Hepatocyte (in vitro differentiated cells): ENCODE measurements at regions not wholly inside any gene's neighbourhood (a gene's known extent, or its start where the extent isn't known, plus 50 kb on each side); places are given as distances from the start of the nearest gene placed in this dataset.

ENCODE experiments used
- DNase-seq: peaks from one replicate; pipeline ENCODE4 v3.0.0-alpha.2; 2016; ENCODE audit warnings: low spot score
- H2AFZ ChIP-seq: fragments of 200-600 bp; sonication (generic); 2 replicates; pipeline ENCODE4 v1.6.0; 2016; ENCODE audit warnings: antibody characterized with exemption, mild to moderate bottlenecking
- H3K27ac ChIP-seq: fragments of 200-600 bp; sonication (generic); 2 replicates; pipeline ENCODE4 v1.5.1; 2016; ENCODE audit warnings: mild to moderate bottlenecking
- H3K27me3 ChIP-seq: fragments of 200-600 bp; sonication (generic); 2 replicates; pipeline ENCODE4 v1.6.1; 2016
- H3K36me3 ChIP-seq: fragments of 200-600 bp; sonication (generic); replicated peaks from 2 replicates; pipeline ENCODE4 v1.5.1; 2016; ENCODE audit warnings: low read depth; ENCODE audit not compliant: insufficient read depth
- H3K4me1 ChIP-seq: fragments of 200-600 bp; sonication (generic); 2 replicates; pipeline ENCODE4 v1.5.1; 2016; ENCODE audit warnings: mild to moderate bottlenecking, moderate library complexity; ENCODE audit not compliant: insufficient read depth
- H3K4me2 ChIP-seq: fragments of 200-600 bp; sonication (generic); 2 replicates; pipeline ENCODE4 v1.6.0; 2016
- H3K4me3 ChIP-seq: fragments of 200-600 bp; sonication (generic); 2 replicates; pipeline ENCODE4 v1.5.1; 2016; ENCODE audit warnings: mild to moderate bottlenecking
- H3K79me2 ChIP-seq: fragments of 200-600 bp; sonication (generic); 2 replicates; pipeline ENCODE4 v1.6.0; 2017; ENCODE audit warnings: mild to moderate bottlenecking
- H3K9me2 ChIP-seq: fragments of 200-600 bp; sonication (generic); replicated peaks from 2 replicates; pipeline ENCODE4 v1.6.0; 2017; ENCODE audit warnings: mild to moderate bottlenecking; ENCODE audit not compliant: insufficient read depth
- H3K9me3 ChIP-seq: fragments of 200-600 bp; sonication (generic); 2 replicates; pipeline ENCODE4 v1.5.1; 2016; ENCODE audit warnings: low read depth, mild to moderate bottlenecking
- H4K20me1 ChIP-seq: fragments of 200-600 bp; sonication (generic); 2 replicates; pipeline ENCODE4 v1.6.0; 2016; ENCODE audit warnings: mild to moderate bottlenecking; ENCODE audit not compliant: insufficient read depth, poor library complexity, severe bottlenecking
- CTCF ChIP-seq: fragments of 200-600 bp; sonication (generic); IDR thresholded peaks from 2 replicates; pipeline ENCODE4 v1.5.1; 2016; ENCODE audit warnings: antibody characterized with exemption, mild to moderate bottlenecking; ENCODE audit not compliant: poor library complexity
- EZH2 ChIP-seq: fragments of 200-600 bp; sonication (generic); IDR thresholded peaks from 2 replicates; pipeline ENCODE4 v1.6.1; 2016; ENCODE audit warnings: antibody characterized with exemption, mild to moderate bottlenecking, borderline replicate concordance
- EZH2phosphoT487 ChIP-seq: fragments of 200-600 bp; sonication (generic); IDR thresholded peaks from one replicate; pipeline ENCODE4 v1.6.1; 2018; ENCODE audit warnings: antibody characterized with exemption, mild to moderate bottlenecking, low read depth, moderate library complexity; ENCODE audit not compliant: unreplicated experiment, severe bottlenecking
- WGBS: methylation state at CpG from one replicate; pipeline ENCODE4 v1.1.6; 2016; ENCODE audit warnings: low lambda C conversion rate; ENCODE audit errors: missing lambda C conversion rate; 5-methylcytosine and 5-hydroxymethylcytosine counted together

- no peak overlapping the region for H3K4me3 ChIP-seq
- no peak overlapping the region for H2AFZ ChIP-seq
- no peaks in the 10 kb centered on the region for H3K27me3 ChIP-seq
- H3K9me2 ChIP-seq = no peaks in the 10 kb centered on the region
- DNase-seq = no peak
- no peaks in the 10 kb centered on the region for H3K79me2 ChIP-seq
- H3K27ac ChIP-seq = no peak overlapping the region
- WGBS = 69% methylated on average over 3 of the region's 3 CpGs
- no peaks in the 10 kb centered on the region for H3K9me3 ChIP-seq
- no peaks in the 10 kb centered on the region for H4K20me1 ChIP-seq
- no peak for TF ChIP-seq EZH2phosphoT487
- no peak for TF ChIP-seq CTCF
- no peak for TF ChIP-seq EZH2
- no peak overlapping the region for H3K4me2 ChIP-seq
- no peaks in the 10 kb centered on the region for H3K4me1 ChIP-seq
- no peaks in the 10 kb centered on the region for H3K36me3 ChIP-seq
Observed at GRCh38 chr2:145304501-145304900, 784.6 kb upstream of the ZEB2 start.

DNA sequence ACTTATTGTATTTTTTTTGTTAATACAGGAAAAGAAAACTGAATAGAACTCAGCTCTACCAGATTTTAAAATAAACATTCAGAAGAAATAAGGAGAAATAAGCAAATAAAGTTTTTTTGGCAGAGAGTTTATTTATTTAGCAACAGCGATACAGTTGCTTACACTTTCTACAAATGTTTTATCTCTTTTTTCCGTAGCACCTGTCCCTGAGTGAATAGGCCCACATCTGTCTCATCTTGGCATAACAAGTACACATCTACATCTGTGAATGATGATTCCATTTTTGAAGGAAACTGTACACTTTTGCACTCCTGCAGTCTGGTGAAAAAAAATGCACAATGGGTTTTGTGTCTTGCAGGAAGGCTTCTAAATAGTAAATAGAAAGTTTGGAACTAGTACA, 783.6 kb upstream of the ZEB2 start:
- no peak overlapping the region for H2AFZ ChIP-seq
- no peak for DNase-seq
- no peaks in the 10 kb centered on the region for H3K9me2 ChIP-seq
- H3K9me3 ChIP-seq = no peaks in the 10 kb centered on the region
- H3K27me3 ChIP-seq = no peaks in the 10 kb centered on the region
- H3K27ac ChIP-seq = no peak overlapping the region
- no peaks in the 10 kb centered on the region for H3K4me1 ChIP-seq
- H4K20me1 ChIP-seq = no peaks in the 10 kb centered on the region
- no peaks in the 10 kb centered on the region for H3K79me2 ChIP-seq
- H3K4me2 ChIP-seq = no peak overlapping the region
- no peak overlapping the region for H3K4me3 ChIP-seq
- TF ChIP-seq EZH2phosphoT487 = no peak
- no peak for TF ChIP-seq CTCF
- 46% methylated on average over 2 of the region's 2 CpGs for WGBS
- no peaks in the 10 kb centered on the region for H3K36me3 ChIP-seq

DNA sequence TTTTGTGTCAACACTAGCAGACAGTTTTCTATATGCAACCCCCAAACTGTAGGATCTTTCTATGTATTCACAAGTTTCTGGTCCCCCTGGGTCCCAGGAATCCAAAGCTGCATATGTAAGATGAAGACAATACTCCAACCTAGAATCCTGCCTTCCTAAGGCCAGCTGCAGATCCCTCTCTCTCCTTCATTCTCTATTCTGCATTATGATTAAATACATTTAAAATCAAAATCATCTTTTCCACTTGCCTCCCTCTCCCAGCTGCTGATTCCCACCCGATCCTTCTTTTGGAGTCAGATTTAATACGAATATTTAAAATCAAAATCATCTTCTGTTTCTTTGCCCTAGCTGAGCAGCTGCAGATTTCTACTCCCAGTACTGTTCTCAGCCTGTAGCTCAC, 783.0 kb upstream of the ZEB2 start:
- Histone ChIP-seq H3K4me1 (no peaks in the 10 kb centered on the region), H2AFZ (no peak overlapping the region), H3K9me2 (no peaks in the 10 kb centered on the region), H3K9me3 (no peaks in the 10 kb centered on the region), H3K4me3 (no peak overlapping the region), H3K27me3 (no peaks in the 10 kb centered on the region), H3K79me2 (no peaks in the 10 kb centered on the region), H4K20me1 (no peaks in the 10 kb centered on the region), H3K4me2 (no peak overlapping the region), H3K27ac (no peak overlapping the region), H3K36me3 (no peaks in the 10 kb centered on the region)
- DNase-seq = no peak
- WGBS = 83% methylated on average over 2 of the region's 2 CpGs
- TF ChIP-seq EZH2phosphoT487 (no peak), CTCF (no peak), EZH2 (no peak)

DNA sequence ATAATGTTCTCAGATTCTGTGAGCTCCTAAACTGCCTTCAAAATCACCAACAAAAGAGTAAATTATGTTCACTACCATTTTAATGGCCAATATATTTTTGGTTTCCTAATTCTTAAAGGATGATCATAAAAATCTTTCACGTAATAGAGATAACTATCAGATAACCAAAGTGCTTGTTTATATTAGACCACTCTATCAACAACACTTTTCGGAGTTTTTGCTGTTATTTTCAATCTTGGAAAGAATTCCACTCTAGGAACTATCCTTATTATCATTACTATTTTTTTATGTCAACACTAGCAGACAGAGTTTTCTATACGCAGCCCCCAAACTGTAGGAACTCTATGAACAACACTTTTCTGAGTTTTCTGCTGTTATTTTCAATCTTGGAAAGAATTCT, 782.5 kb upstream of the ZEB2 start:
- TF ChIP-seq CTCF (no peak), EZH2phosphoT487 (no peak), EZH2 (no peak)
- H3K4me1 ChIP-seq = no peaks in the 10 kb centered on the region
- DNase-seq = no peak
- 73% methylated on average over 3 of the region's 3 CpGs for WGBS
- no peaks in the 10 kb centered on the region for H4K20me1 ChIP-seq
- H3K27ac ChIP-seq = no peak overlapping the region
- H3K36me3 ChIP-seq = no peaks in the 10 kb centered on the region
- H3K9me2 ChIP-seq = no peaks in the 10 kb centered on the region
- H3K27me3 ChIP-seq = no peaks in the 10 kb centered on the region
- H3K4me3 ChIP-seq = no peak overlapping the region
- no peak overlapping the region for H3K4me2 ChIP-seq
- no peaks in the 10 kb centered on the region for H3K79me2 ChIP-seq
- no peak overlapping the region for H2AFZ ChIP-seq
- no peaks in the 10 kb centered on the region for H3K9me3 ChIP-seq
